HEK293 (cell line): ENCODE measurements at regions not wholly inside any gene's neighbourhood (a gene's known extent, or its start where the extent isn't known, plus 50 kb on each side); places are given as distances from the start of the nearest gene placed in this dataset.

ENCODE experiments used
- CTCF ChIA-PET: fragments of 350-600 bp; formaldehyde crosslinking; extraction: SDS; loops from one replicate; lab custom pipeline; 2021; ENCODE audit warnings: antibody characterized with exemption; lab: Yijun Ruan, JAX
- POLR2A ChIA-PET: fragments of 300-600 bp; formaldehyde crosslinking; extraction: SDS; loops from one replicate; lab custom pipeline; 2020; ENCODE audit warnings: antibody characterized with exemption, inconsistent platforms; lab: Yijun Ruan, JAX
- H3K27ac ChIP-seq: fragments of 200-500 bp; sonication (Bioruptor generic); 2 replicates; pipeline ENCODE4 v1.5.1; 2014; ENCODE audit warnings: low read depth, low read length, control low read depth, inconsistent platforms; ENCODE audit errors: extremely low read depth
- H3K36me3 ChIP-seq, 2 experiments: fragments of 200-500 bp in 1 of 2; sonication (Bioruptor generic) in 1 of 2; 1 replicate in 1 of 2; 2 replicates in 1 of 2; pipeline ENCODE4 v1.5.1; 2014 to 2017; ENCODE audit warnings: inconsistent platforms in 2 of 2, low read length in 2 of 2; ENCODE audit not compliant: control insufficient read depth in 2 of 2, insufficient read depth in 1 of 2
- H3K4me1 ChIP-seq: fragments of 200-500 bp; sonication (Bioruptor generic); 2 replicates; pipeline ENCODE4 v1.5.1; 2014; ENCODE audit warnings: mild to moderate bottlenecking, low read length, inconsistent platforms; ENCODE audit not compliant: control insufficient read depth, insufficient read depth
- H3K4me3 ChIP-seq: 2 replicates; pipeline ENCODE4 v1.5.1; 2011; ENCODE audit warnings: low read depth, mild to moderate bottlenecking, control low read depth, low read length, moderate library complexity
- H3K9me3 ChIP-seq: fragments of 200-500 bp; sonication (Bioruptor generic); 2 replicates; pipeline ENCODE4 v1.5.1; 2014; ENCODE audit warnings: low read depth, low read length, inconsistent platforms; ENCODE audit not compliant: control insufficient read depth, insufficient read depth
- GLI2 ChIP-seq: fragments of 450-650 bp; formaldehyde crosslinking; IDR thresholded peaks from 2 replicates; pipeline ENCODE4; 2017; ENCODE audit warnings: missing biosample characterization, missing genetic modification characterization, low read depth, borderline replicate concordance
- KLF9 ChIP-seq: fragments of 450-650 bp; formaldehyde crosslinking; IDR thresholded peaks from 2 replicates; pipeline ENCODE4 v1.5.1; 2016; ENCODE audit warnings: missing biosample characterization, missing genetic modification characterization, low read depth
- ZNF175 ChIP-seq: fragments of 450-650 bp; formaldehyde crosslinking; IDR thresholded peaks from 2 replicates; pipeline ENCODE4 v1.5.1; 2016; ENCODE audit warnings: missing biosample characterization, missing genetic modification characterization
- ZNF394 ChIP-seq: fragments of 450-650 bp; formaldehyde crosslinking; IDR thresholded peaks from 2 replicates; pipeline ENCODE4 v1.5.1; 2016; ENCODE audit warnings: missing biosample characterization, missing genetic modification characterization, mild to moderate bottlenecking, moderate library complexity, borderline replicate concordance
- ZNF423 ChIP-seq: fragments of 450-650 bp; formaldehyde crosslinking; IDR thresholded peaks from 2 replicates; pipeline ENCODE4 v1.5.1; 2016; ENCODE audit warnings: missing biosample characterization, missing genetic modification characterization
- TF ChIP-seq, protein P1 (sequence below): fragments of 450-650 bp; formaldehyde crosslinking; IDR thresholded peaks from 2 replicates; pipeline ENCODE4 v1.5.1; 2016; ENCODE audit warnings: missing biosample characterization, missing genetic modification characterization
- TF ChIP-seq, protein P2 (sequence below): fragments of 450-650 bp; formaldehyde crosslinking; IDR thresholded peaks from 2 replicates; pipeline ENCODE4 v1.5.1; 2016; ENCODE audit warnings: missing biosample characterization, missing genetic modification characterization
- TF ChIP-seq, protein P3 (sequence below): fragments of 450-650 bp; formaldehyde crosslinking; IDR thresholded peaks from 2 replicates; pipeline ENCODE4 v1.5.1; 2016; ENCODE audit warnings: missing biosample characterization, missing genetic modification characterization
- TF ChIP-seq, protein P4 (sequence below): fragments of 450-650 bp; formaldehyde crosslinking; IDR thresholded peaks from 2 replicates; pipeline ENCODE4 v1.5.1; 2016; ENCODE audit warnings: missing biosample characterization, missing genetic modification characterization
- TF ChIP-seq, protein P5 (sequence below): fragments of 450-650 bp; formaldehyde crosslinking; IDR thresholded peaks from 2 replicates; pipeline ENCODE4 v1.5.1; 2016; ENCODE audit warnings: missing biosample characterization, missing genetic modification characterization
- TF ChIP-seq, protein P6 (sequence below): fragments of 450-650 bp; formaldehyde crosslinking; IDR thresholded peaks from 2 replicates; pipeline ENCODE4 v1.5.1; 2016; ENCODE audit warnings: missing biosample characterization, missing genetic modification characterization

DNA sequence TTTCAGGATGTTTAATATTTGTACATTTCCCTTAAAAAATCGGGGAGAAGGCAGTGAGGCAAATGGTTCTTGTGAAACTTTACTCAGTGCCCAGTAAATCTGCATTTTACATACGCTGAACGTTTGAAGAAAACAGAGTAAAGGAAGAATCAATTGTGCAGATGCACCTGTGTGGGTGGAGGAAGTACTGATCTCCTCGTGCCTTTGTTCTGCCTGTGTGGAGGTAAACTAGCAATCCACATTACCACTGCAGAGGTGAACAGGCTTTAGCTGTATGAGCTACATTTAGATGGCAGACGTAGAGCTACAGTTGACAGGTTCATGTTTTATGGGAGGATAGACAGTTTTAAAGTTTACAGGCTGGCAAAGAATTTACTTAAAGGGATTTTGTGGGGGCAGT lies 62.7 kb upstream of the VIPR2 start:
- TF ChIP-seq, protein P1, sequence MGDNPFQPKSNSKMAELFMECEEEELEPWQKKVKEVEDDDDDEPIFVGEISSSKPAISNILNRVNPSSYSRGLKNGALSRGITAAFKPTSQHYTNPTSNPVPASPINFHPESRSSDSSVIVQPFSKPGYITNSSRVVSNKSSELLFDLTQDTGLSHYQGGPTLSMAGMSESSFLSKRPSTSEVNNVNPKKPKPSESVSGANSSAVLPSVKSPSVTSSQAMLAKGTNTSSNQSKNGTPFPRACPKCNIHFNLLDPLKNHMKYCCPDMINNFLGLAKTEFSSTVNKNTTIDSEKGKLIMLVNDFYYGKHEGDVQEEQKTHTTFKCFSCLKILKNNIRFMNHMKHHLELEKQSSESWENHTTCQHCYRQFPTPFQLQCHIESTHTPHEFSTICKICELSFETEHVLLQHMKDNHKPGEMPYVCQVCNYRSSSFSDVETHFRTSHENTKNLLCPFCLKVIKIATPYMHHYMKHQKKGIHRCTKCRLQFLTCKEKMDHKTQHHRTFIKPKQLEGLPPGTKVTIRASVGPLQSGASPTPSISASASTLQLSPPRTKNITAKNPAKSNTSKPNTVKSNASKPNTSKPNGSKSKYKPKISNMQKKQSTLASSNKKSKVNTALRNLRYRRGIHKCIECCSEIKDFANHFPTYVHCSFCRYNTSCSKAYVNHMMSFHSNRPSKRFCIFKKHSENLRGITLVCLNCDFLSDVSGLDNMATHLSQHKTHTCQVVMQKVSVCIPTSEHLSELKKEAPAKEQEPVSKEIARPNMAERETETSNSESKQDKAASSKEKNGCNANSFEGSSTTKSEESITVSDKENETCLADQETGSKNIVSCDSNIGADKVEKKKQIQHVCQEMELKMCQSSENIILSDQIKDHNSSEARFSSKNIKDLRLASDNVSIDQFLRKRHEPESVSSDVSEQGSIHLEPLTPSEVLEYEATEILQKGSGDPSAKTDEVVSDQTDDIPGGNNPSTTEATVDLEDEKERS (tag by site-specific recombination) = no peak
- TF ChIP-seq ZNF175 (tag by site-specific recombination) (no peak), GLI2 (tag by site-specific recombination) (no peak)
- TF ChIP-seq, protein P2, sequence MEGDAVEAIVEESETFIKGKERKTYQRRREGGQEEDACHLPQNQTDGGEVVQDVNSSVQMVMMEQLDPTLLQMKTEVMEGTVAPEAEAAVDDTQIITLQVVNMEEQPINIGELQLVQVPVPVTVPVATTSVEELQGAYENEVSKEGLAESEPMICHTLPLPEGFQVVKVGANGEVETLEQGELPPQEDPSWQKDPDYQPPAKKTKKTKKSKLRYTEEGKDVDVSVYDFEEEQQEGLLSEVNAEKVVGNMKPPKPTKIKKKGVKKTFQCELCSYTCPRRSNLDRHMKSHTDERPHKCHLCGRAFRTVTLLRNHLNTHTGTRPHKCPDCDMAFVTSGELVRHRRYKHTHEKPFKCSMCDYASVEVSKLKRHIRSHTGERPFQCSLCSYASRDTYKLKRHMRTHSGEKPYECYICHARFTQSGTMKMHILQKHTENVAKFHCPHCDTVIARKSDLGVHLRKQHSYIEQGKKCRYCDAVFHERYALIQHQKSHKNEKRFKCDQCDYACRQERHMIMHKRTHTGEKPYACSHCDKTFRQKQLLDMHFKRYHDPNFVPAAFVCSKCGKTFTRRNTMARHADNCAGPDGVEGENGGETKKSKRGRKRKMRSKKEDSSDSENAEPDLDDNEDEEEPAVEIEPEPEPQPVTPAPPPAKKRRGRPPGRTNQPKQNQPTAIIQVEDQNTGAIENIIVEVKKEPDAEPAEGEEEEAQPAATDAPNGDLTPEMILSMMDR (tag by site-specific recombination) = no peak
- TF ChIP-seq, protein P3, sequence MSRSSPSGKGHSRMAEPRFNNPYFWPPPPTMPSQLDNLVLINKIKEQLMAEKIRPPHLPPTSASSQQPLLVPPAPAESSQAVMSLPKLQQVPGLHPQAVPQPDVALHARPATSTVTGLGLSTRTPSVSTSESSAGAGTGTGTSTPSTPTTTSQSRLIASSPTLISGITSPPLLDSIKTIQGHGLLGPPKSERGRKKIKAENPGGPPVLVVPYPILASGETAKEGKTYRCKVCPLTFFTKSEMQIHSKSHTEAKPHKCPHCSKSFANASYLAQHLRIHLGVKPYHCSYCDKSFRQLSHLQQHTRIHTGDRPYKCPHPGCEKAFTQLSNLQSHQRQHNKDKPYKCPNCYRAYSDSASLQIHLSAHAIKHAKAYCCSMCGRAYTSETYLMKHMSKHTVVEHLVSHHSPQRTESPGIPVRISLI (tag by site-specific recombination) = no peak
- Histone ChIP-seq H3K4me3 (no peak overlapping the region), H3K36me3 (no peaks in the 10 kb centered on the region), H3K27ac (no peak overlapping the region), H3K9me3 (no peaks in the 10 kb centered on the region), H3K4me1 (no peaks in the 10 kb centered on the region)
- CTCF ChIA-PET = no interaction called here
- POLR2A ChIA-PET = no interaction called here

DNA sequence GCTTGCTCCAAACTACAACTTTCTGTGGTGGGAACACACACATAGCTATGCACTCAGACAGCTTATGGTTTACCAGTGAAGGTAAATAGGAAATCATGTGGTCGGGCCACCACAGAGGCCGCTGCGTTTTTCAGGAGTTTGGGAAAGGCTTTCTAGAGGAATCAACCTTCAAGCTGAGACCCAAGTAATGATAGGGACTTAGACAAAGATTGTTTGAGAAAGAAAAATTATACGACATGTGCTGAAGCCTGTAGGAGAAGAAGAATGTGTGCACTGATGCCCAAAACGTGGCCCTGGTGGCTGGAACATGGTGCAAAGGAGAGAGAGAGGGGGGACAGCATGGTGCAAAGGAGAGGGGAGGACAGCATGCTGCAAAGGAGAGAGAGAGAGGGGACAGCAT lies 61.2 kb upstream of the VIPR2 start:
- TF ChIP-seq ZNF394 = no peak
- TF ChIP-seq, all 188 proteins: peak for 0
- no peaks in the 10 kb centered on the region for H3K4me1 ChIP-seq
- no peak overlapping the region for H3K27ac ChIP-seq
- H3K4me3 ChIP-seq = no peak overlapping the region
- no peaks in the 10 kb centered on the region for H3K9me3 ChIP-seq
- POLR2A ChIA-PET = no interaction called here
- CTCF ChIA-PET = no interaction called here
- H3K36me3 ChIP-seq = no peaks in the 10 kb centered on the region

DNA sequence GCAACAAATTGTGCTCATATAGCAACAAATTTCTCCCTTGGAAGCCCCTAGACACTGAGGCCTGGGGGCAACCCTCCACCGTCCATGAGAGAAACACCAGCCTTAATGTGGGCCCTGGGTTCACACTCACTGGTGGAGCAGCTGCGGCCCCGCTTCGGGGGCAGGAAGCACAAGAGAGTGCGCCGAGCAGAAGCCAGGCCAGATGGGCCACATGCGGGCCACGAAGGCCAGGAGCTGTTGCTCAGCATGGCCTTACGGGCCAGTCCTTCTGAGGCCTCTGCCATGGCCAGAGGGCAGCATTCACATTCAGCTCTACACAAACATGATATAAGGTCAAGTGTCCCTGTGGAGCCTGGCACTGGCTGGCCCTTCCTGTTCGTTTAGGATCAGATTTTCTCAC lies 60.0 kb upstream of the VIPR2 start:
- no peaks in the 10 kb centered on the region for H3K36me3 ChIP-seq
- ChIA-PET POLR2A (no interaction called here), CTCF (no interaction called here)
- H3K4me3 ChIP-seq = no peak overlapping the region
- no peaks in the 10 kb centered on the region for H3K9me3 ChIP-seq
- H3K4me1 ChIP-seq = no peaks in the 10 kb centered on the region
- no peak overlapping the region for H3K27ac ChIP-seq
- TF ChIP-seq, protein P4, sequence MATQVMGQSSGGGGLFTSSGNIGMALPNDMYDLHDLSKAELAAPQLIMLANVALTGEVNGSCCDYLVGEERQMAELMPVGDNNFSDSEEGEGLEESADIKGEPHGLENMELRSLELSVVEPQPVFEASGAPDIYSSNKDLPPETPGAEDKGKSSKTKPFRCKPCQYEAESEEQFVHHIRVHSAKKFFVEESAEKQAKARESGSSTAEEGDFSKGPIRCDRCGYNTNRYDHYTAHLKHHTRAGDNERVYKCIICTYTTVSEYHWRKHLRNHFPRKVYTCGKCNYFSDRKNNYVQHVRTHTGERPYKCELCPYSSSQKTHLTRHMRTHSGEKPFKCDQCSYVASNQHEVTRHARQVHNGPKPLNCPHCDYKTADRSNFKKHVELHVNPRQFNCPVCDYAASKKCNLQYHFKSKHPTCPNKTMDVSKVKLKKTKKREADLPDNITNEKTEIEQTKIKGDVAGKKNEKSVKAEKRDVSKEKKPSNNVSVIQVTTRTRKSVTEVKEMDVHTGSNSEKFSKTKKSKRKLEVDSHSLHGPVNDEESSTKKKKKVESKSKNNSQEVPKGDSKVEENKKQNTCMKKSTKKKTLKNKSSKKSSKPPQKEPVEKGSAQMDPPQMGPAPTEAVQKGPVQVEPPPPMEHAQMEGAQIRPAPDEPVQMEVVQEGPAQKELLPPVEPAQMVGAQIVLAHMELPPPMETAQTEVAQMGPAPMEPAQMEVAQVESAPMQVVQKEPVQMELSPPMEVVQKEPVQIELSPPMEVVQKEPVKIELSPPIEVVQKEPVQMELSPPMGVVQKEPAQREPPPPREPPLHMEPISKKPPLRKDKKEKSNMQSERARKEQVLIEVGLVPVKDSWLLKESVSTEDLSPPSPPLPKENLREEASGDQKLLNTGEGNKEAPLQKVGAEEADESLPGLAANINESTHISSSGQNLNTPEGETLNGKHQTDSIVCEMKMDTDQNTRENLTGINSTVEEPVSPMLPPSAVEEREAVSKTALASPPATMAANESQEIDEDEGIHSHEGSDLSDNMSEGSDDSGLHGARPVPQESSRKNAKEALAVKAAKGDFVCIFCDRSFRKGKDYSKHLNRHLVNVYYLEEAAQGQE (tag by site-specific recombination) = no peak
- no peak for TF ChIP-seq KLF9
- TF ChIP-seq, protein P5, sequence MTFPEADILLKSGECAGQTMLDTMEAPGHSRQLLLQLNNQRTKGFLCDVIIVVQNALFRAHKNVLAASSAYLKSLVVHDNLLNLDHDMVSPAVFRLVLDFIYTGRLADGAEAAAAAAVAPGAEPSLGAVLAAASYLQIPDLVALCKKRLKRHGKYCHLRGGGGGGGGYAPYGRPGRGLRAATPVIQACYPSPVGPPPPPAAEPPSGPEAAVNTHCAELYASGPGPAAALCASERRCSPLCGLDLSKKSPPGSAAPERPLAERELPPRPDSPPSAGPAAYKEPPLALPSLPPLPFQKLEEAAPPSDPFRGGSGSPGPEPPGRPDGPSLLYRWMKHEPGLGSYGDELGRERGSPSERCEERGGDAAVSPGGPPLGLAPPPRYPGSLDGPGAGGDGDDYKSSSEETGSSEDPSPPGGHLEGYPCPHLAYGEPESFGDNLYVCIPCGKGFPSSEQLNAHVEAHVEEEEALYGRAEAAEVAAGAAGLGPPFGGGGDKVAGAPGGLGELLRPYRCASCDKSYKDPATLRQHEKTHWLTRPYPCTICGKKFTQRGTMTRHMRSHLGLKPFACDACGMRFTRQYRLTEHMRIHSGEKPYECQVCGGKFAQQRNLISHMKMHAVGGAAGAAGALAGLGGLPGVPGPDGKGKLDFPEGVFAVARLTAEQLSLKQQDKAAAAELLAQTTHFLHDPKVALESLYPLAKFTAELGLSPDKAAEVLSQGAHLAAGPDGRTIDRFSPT = no peak
- TF ChIP-seq, protein P6, sequence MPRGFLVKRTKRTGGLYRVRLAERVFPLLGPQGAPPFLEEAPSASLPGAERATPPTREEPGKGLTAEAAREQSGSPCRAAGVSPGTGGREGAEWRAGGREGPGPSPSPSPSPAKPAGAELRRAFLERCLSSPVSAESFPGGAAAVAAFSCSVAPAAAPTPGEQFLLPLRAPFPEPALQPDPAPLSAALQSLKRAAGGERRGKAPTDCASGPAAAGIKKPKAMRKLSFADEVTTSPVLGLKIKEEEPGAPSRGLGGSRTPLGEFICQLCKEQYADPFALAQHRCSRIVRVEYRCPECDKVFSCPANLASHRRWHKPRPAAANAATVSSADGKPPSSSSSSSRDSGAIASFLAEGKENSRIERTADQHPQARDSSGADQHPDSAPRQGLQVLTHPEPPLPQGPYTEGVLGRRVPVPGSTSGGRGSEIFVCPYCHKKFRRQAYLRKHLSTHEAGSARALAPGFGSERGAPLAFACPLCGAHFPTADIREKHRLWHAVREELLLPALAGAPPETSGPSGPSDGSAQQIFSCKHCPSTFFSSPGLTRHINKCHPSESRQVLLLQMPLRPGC = no peak
- no peak for TF ChIP-seq ZNF423
